GM12878 (cell line): ENCODE measurements at regions not wholly inside any gene's neighbourhood (a gene's known extent, or its start where the extent isn't known, plus 50 kb on each side); places are given as distances from the start of the nearest gene placed in this dataset.

Experiments used
- ATAC-seq: fragments of 200-7000 bp; cut with Tn5 transposase; 3 replicates; pipeline ENCODE4 v1.9.1; 2020; ENCODE audit warnings: mild to moderate bottlenecking, moderate library complexity
- BruUV-seq: library from RNA; stranded (reverse); fragments of 400-500 nt; replicated peaks from 2 replicates; lab custom pipeline; 2021; lab: Mats Ljungman, UMichigan
- CTCF ChIA-PET: fragments of 300-600 bp; sonication (Branson Sonifier 250); formaldehyde crosslinking; extraction: SDS; loops from one replicate; lab custom pipeline; 2021; ENCODE audit warnings: inconsistent platforms; lab: Yijun Ruan, JAX
- POLR2A ChIA-PET: fragments of 350-600 bp; formaldehyde crosslinking; extraction: SDS; loops from one replicate; lab custom pipeline; 2021; ENCODE audit warnings: inconsistent platforms; lab: Charles Lee
- RAD21 ChIA-PET: fragments of 300-600 bp; sonication (Branson Sonifier 250); formaldehyde crosslinking; loops from one replicate; lab custom pipeline; 2023; ENCODE audit warnings: antibody characterized with exemption; ENCODE audit not compliant: unreplicated experiment; lab: Charles Lee
- SMC1A ChIA-PET: fragments of 300-600 bp; sonication (Branson Sonifier 250); formaldehyde crosslinking; loops from one replicate; lab custom pipeline; 2023; ENCODE audit not compliant: unreplicated experiment, uncharacterized antibody; lab: Charles Lee
- DNase-seq: peaks from one replicate; pipeline ENCODE4 v3.0.0-alpha.2; 2011; ENCODE audit warnings: low read depth, low spot score
- FAIRE-seq: peaks from 3 replicates; lab custom pipeline; 2011; peaks lifted over from hg19 to GRCh38; lab: Jason Lieb, UNC
- H2AFZ ChIP-seq: 2 replicates; pipeline ENCODE4 v1.6.0; 2011; ENCODE audit warnings: low read depth, low read length, control low read depth; ENCODE audit not compliant: control insufficient read depth
- H3K27ac ChIP-seq: 2 replicates; pipeline ENCODE4 v1.5.1; 2011; ENCODE audit warnings: control low read depth; ENCODE audit not compliant: control insufficient read depth, insufficient read depth
- H3K27me3 ChIP-seq, 2 experiments: replicated peaks in 1 of 2; 2 replicates each; pipeline versions ENCODE4 v1.6.0 to v1.6.1; 2011; ENCODE audit warnings: low read length in 1 of 2; ENCODE audit not compliant: control insufficient read depth in 2 of 2, insufficient read depth in 2 of 2
- H3K36me3 ChIP-seq, 2 experiments: 2 replicates each; pipeline ENCODE4 v1.5.1; 2011; ENCODE audit warnings: low read length in 1 of 2; ENCODE audit not compliant: control insufficient read depth in 2 of 2, insufficient read depth in 2 of 2
- H3K4me1 ChIP-seq: 2 replicates; pipeline ENCODE4 v1.6.1; 2011; ENCODE audit warnings: mild to moderate bottlenecking, low read length, moderate library complexity, mixed read lengths; ENCODE audit not compliant: control insufficient read depth, insufficient read depth
- H3K4me2 ChIP-seq: 2 replicates; pipeline ENCODE4 v1.6.0; 2011; ENCODE audit warnings: control low read depth; ENCODE audit not compliant: control insufficient read depth, insufficient read depth
- H3K4me3 ChIP-seq: fragments of 200-600 bp; sonication (generic); 2 replicates; pipeline ENCODE4 v1.5.1; 2016
- H3K79me2 ChIP-seq: 2 replicates; pipeline ENCODE4 v1.6.0; 2011; ENCODE audit warnings: low read length; ENCODE audit not compliant: control insufficient read depth, insufficient read depth
- H3K9ac ChIP-seq: 2 replicates; pipeline ENCODE4 v1.8.0; 2011; ENCODE audit warnings: low read length, control low read depth, mixed read lengths; ENCODE audit not compliant: control insufficient read depth, insufficient read depth
- H3K9me3 ChIP-seq: replicated peaks from 3 replicates; pipeline ENCODE4 v1.5.1; 2011; ENCODE audit warnings: mild to moderate bottlenecking, low read length; ENCODE audit not compliant: control insufficient read depth, insufficient read depth
- H4K20me1 ChIP-seq: 2 replicates; pipeline ENCODE4 v1.6.0; 2011; ENCODE audit not compliant: control insufficient read depth, insufficient read depth
- EED ChIP-seq: sonication (generic); IDR thresholded peaks from 2 replicates; pipeline ENCODE4 v1.6.1; 2016; ENCODE audit warnings: antibody characterized with exemption, low read depth
- FOXK2 ChIP-seq: fragments of 450-650 bp; IDR thresholded peaks from 2 replicates; pipeline ENCODE4 v1.6.1; 2017; ENCODE audit warnings: mild to moderate bottlenecking, moderate library complexity
- HSF1 ChIP-seq: fragments of 150-350 bp; IDR thresholded peaks from 2 replicates; pipeline ENCODE4 v1.6.1; 2014; ENCODE audit warnings: mild to moderate bottlenecking, low read depth, low read length
- KAT2A ChIP-seq: conservative IDR thresholded peaks from 2 replicates; pipeline ENCODE4 v1.6.1; 2011; ENCODE audit warnings: low read depth, low read length; ENCODE audit not compliant: control insufficient read depth
- NFYA ChIP-seq: IDR thresholded peaks from 2 replicates; pipeline ENCODE4 v1.6.1; 2011; ENCODE audit warnings: low read depth, mild to moderate bottlenecking, low read length, improper control_type of control experiment, borderline replicate concordance
- PAX8 ChIP-seq: fragments of 450-650 bp; IDR thresholded peaks from 2 replicates; pipeline ENCODE4 v1.6.1; 2017; ENCODE audit warnings: mild to moderate bottlenecking, moderate library complexity
- RUNX3 ChIP-seq: IDR thresholded peaks from 2 replicates; pipeline ENCODE4 v1.6.1; 2012; ENCODE audit warnings: low read length, inconsistent platforms
- SMAD5 ChIP-seq: IDR thresholded peaks from 2 replicates; pipeline ENCODE4 v1.6.1; 2016; ENCODE audit warnings: antibody characterized with exemption, low read depth
- ZSCAN29 ChIP-seq: fragments of 450-650 bp; IDR thresholded peaks from 2 replicates; pipeline ENCODE4 v1.6.1; 2017; ENCODE audit warnings: mild to moderate bottlenecking, moderate library complexity
- WGBS: methylation state at CpG from one replicate; pipeline ENCODE4 v1.1.6; 2016; ENCODE audit warnings: low lambda C conversion rate; ENCODE audit not compliant: insufficient replicate concordance, insufficient coverage; ENCODE audit errors: missing lambda C conversion rate; 5-methylcytosine and 5-hydroxymethylcytosine counted together
- in situ Hi-C: fragments of 300-500 bp; cut with MboI; formaldehyde crosslinking; loops from 9 replicates; pipeline ENCODE4 v1.14.3; 2018; ENCODE audit warnings: mixed read lengths
- intact Hi-C: fragments of 100-400 bp; cut with micrococcal nuclease; formaldehyde crosslinking; loops from one replicate; pipeline ENCODE4 v1.14.2; 2022; ENCODE audit not compliant: unreplicated experiment

- 97% methylated on average over 3 of the region's 3 CpGs for WGBS
- DNase-seq (no peak), ATAC-seq (no peak), FAIRE-seq (no peak)
- no peaks in the 10 kb centered on the region for H3K79me2 ChIP-seq
- no peak overlapping the region for H3K4me2 ChIP-seq
- no peaks in the 10 kb centered on the region for H4K20me1 ChIP-seq
- peaks cover 56% of the 10 kb centered on the region for H3K4me1 ChIP-seq
- no peaks in the 10 kb centered on the region for H3K36me3 ChIP-seq
- intact Hi-C loops = loop anchor here (5.0 kb wide), 1 partner anchor 459 kb away; no protein-coding TSS in a partner anchor
- ChIA-PET POLR2A (interaction anchor here (0.8 to 5.0 kb wide), 5 partner anchors 9 to 158 kb away, joined by 3 to 23 read pairs (median 4); partner anchors contain the start of gene VRK2), CTCF (interaction anchor here (0.6 to 1.4 kb wide), 5 partner anchors 10 to 560 kb away, joined by 3 to 6 read pairs (median 5); no protein-coding TSS in a partner anchor), SMC1A (interaction anchor here (0.8 to 2.4 kb wide), 11 partner anchors 9 to 128 kb away, joined by 3 to 11 read pairs (median 5); no protein-coding TSS in a partner anchor), RAD21 (interaction anchor here (0.8 to 1.4 kb wide), 5 partner anchors 11 to 156 kb away, joined by 3 to 4 read pairs (median 3); no protein-coding TSS in a partner anchor)
- H3K9me3 ChIP-seq = no peaks in the 10 kb centered on the region; the same call in 2 of the 3 replicates
- H3K27me3 ChIP-seq = no peaks in the 10 kb centered on the region
- H3K9ac ChIP-seq = no peak overlapping the region
- in situ Hi-C loops = no loop called here
- TF ChIP-seq EED (no peak), KAT2A (no peak), FOXK2 (no peak), ZSCAN29 (no peak), PAX8 (no peak), NFYA (no peak), RUNX3 (peak; percentile 16; the same call in 1 of the 2 replicates), HSF1 (no peak), SMAD5 (no peak)
- H3K27ac ChIP-seq = peak overlapping the region; percentile 58
- no TSS peak for BruUV-seq
- H2AFZ ChIP-seq = peak overlapping the region; percentile 81
- no peak overlapping the region for H3K4me3 ChIP-seq
Measured at GRCh38 chr2:57888463-57888862, 158.1 kb upstream of the VRK2 start.
